GM23248 (cell line): ENCODE measurements at regions not wholly inside any gene's neighbourhood (a gene's known extent, or its start where the extent isn't known, plus 50 kb on each side); places are given as distances from the start of the nearest gene placed in this dataset.

Source experiments
- DNase-seq: peaks from one replicate; pipeline ENCODE4 v3.0.0-alpha.2; 2015
- H2AFZ ChIP-seq: fragments of 200-600 bp; sonication (generic); 2 replicates; pipeline ENCODE4 v1.6.1; 2016; ENCODE audit warnings: antibody characterized with exemption
- H3F3A ChIP-seq: fragments of 200-600 bp; sonication (generic); 2 replicates; pipeline ENCODE4 v1.6.1; 2016; ENCODE audit warnings: mild to moderate bottlenecking, antibody characterized with exemption, mixed run types; ENCODE audit not compliant: insufficient read depth
- H3K27ac ChIP-seq: fragments of 200-600 bp; sonication (generic); 2 replicates; pipeline ENCODE4 v1.5.1; 2016; ENCODE audit warnings: mild to moderate bottlenecking
- H3K27me3 ChIP-seq: fragments of 200-600 bp; sonication (generic); replicated peaks from 2 replicates; pipeline ENCODE4 v1.6.1; 2016; ENCODE audit warnings: mild to moderate bottlenecking; ENCODE audit not compliant: insufficient read depth
- H3K36me3 ChIP-seq: fragments of 200-600 bp; sonication (generic); 2 replicates; pipeline ENCODE4 v1.6.1; 2016; ENCODE audit warnings: low read depth, mild to moderate bottlenecking
- H3K4me1 ChIP-seq: fragments of 200-600 bp; sonication (generic); 2 replicates; pipeline ENCODE4 v1.6.1; 2016; ENCODE audit warnings: mild to moderate bottlenecking; ENCODE audit not compliant: insufficient read depth
- H3K4me2 ChIP-seq: fragments of 200-600 bp; sonication (generic); one replicate; pipeline ENCODE4 v1.6.1; 2016; ENCODE audit warnings: mild to moderate bottlenecking; ENCODE audit not compliant: unreplicated experiment
- H3K4me3 ChIP-seq: fragments of 200-600 bp; sonication (generic); 2 replicates; pipeline ENCODE4 v1.5.1; 2016; ENCODE audit warnings: mild to moderate bottlenecking
- H3K79me2 ChIP-seq: fragments of 200-600 bp; sonication (generic); 2 replicates; pipeline ENCODE4 v1.6.1; 2016; ENCODE audit warnings: mild to moderate bottlenecking; ENCODE audit not compliant: insufficient read depth
- H3K9ac ChIP-seq: fragments of 200-600 bp; sonication (generic); 2 replicates; pipeline ENCODE4 v1.6.1; 2016; ENCODE audit warnings: mild to moderate bottlenecking
- H3K9me2 ChIP-seq: fragments of 200-600 bp; sonication (generic); 2 replicates; pipeline ENCODE4 v1.6.1; 2016; ENCODE audit warnings: mixed run types, mild to moderate bottlenecking, moderate library complexity; ENCODE audit not compliant: insufficient read depth
- H3K9me3 ChIP-seq: fragments of 200-600 bp; sonication (generic); one replicate; pipeline ENCODE4 v1.6.1; 2017; ENCODE audit warnings: low read depth
- H4K20me1 ChIP-seq: fragments of 200-600 bp; sonication (generic); 2 replicates; pipeline ENCODE4 v1.6.0; 2016; ENCODE audit not compliant: insufficient read depth
- EZH2 ChIP-seq: fragments of 200-600 bp; sonication (generic); IDR thresholded peaks from 2 replicates; pipeline ENCODE4 v1.6.1; 2018; ENCODE audit warnings: antibody characterized with exemption, mild to moderate bottlenecking; ENCODE audit not compliant: insufficient read depth, poor library complexity, severe bottlenecking
- EZH2phosphoT487 ChIP-seq: fragments of 200-600 bp; sonication (generic); IDR thresholded peaks from 2 replicates; pipeline ENCODE4 v1.6.1; 2018; ENCODE audit warnings: antibody characterized with exemption, moderate library complexity, mild to moderate bottlenecking, low read depth; ENCODE audit not compliant: insufficient read depth
- WGBS, 2 experiments: methylation state at CpG; one replicate each; pipeline ENCODE4 v1.1.6; 2015 to 2017; ENCODE audit warnings: low lambda C conversion rate in 2 of 2, low coverage in 1 of 2; ENCODE audit errors: missing lambda C conversion rate in 2 of 2; 5-methylcytosine and 5-hydroxymethylcytosine counted together
- in situ Hi-C: fragments of 300-500 bp; cut with MboI; formaldehyde crosslinking; loops from 2 replicates; pipeline ENCODE4 v1.15.0; 2020

GRCh38 chr2:239475161-239476028, 74.6 kb upstream of the HDAC4 start:
- DNase-seq: no peak
- H2AFZ ChIP-seq: no peak overlapping the region
- H3K27me3 ChIP-seq: 0 out of 2 replicates have a peak, but pooled peaks cover 6% of the 10 kb centered on the region
- no peak overlapping the region for H3K9ac ChIP-seq
- H3K4me2 ChIP-seq: no peak overlapping the region
- H3K36me3 ChIP-seq: no peaks in the 10 kb centered on the region
- H3K4me3 ChIP-seq: no peak overlapping the region
- no peaks in the 10 kb centered on the region for H3K4me1 ChIP-seq
- in situ Hi-C loops: no loop called here
- no peaks in the 10 kb centered on the region for H3K9me2 ChIP-seq
- no peaks in the 10 kb centered on the region for H4K20me1 ChIP-seq
- TF ChIP-seq EZH2phosphoT487 (no peak), EZH2 (no peak)
- H3F3A ChIP-seq: no peaks in the 10 kb centered on the region
- H3K27ac ChIP-seq: no peak overlapping the region
- H3K79me2 ChIP-seq: no peaks in the 10 kb centered on the region
- no peaks in the 10 kb centered on the region for H3K9me3 ChIP-seq
- 43 to 45% methylated on average over 12 to 13 of the region's 13 CpGs for WGBS, 2 experiments

- H3K9ac ChIP-seq: no peak overlapping the region
- H4K20me1 ChIP-seq: no peaks in the 10 kb centered on the region
- H3K4me3 ChIP-seq: no peak overlapping the region
- 62 to 71% methylated on average over 8 of the region's 8 CpGs for WGBS, 2 experiments
- H3K27ac ChIP-seq: no peak overlapping the region
- in situ Hi-C loops: no loop called here
- no peaks in the 10 kb centered on the region for H3K4me1 ChIP-seq
- H3K36me3 ChIP-seq: no peaks in the 10 kb centered on the region
- no peaks in the 10 kb centered on the region for H3K9me2 ChIP-seq
- H3K9me3 ChIP-seq: no peaks in the 10 kb centered on the region
- H2AFZ ChIP-seq: no peak overlapping the region
- no peak overlapping the region for H3K4me2 ChIP-seq
- H3K79me2 ChIP-seq: no peaks in the 10 kb centered on the region
- TF ChIP-seq EZH2phosphoT487 (no peak), EZH2 (no peak)
- no peaks in the 10 kb centered on the region for H3F3A ChIP-seq
- no peak for DNase-seq
- 0 out of 2 replicates have a peak, but pooled peaks cover 6% of the 10 kb centered on the region for H3K27me3 ChIP-seq
These were observed 72.5 kb upstream of the HDAC4 start for GRCh38 chr2:239473211-239473805.

- Histone ChIP-seq H3K4me3 (no peak overlapping the region), H3F3A (no peaks in the 10 kb centered on the region), H3K4me1 (no peaks in the 10 kb centered on the region), H3K9me3 (no peaks in the 10 kb centered on the region), H3K79me2 (no peaks in the 10 kb centered on the region), H4K20me1 (no peaks in the 10 kb centered on the region), H3K9me2 (no peaks in the 10 kb centered on the region), H3K27me3 (0 out of 2 replicates have a peak, but pooled peaks cover 6% of the 10 kb centered on the region), H3K4me2 (no peak overlapping the region), H3K9ac (no peak overlapping the region), H2AFZ (no peak overlapping the region), H3K36me3 (no peaks in the 10 kb centered on the region), H3K27ac (no peak overlapping the region)
- 22 to 26% methylated on average over 11 of the region's 11 CpGs for WGBS, 2 experiments
- in situ Hi-C loops: no loop called here
- TF ChIP-seq EZH2phosphoT487 (no peak), EZH2 (no peak)
- DNase-seq: no peak
These were observed 71.5 kb upstream of the HDAC4 start for GRCh38 chr2:239472235-239472775.

- no peak for DNase-seq
- Histone ChIP-seq H2AFZ (no peak overlapping the region), H3K4me1 (no peaks in the 10 kb centered on the region), H3K9ac (no peak overlapping the region), H3K4me3 (no peak overlapping the region), H3K4me2 (no peak overlapping the region), H3K27ac (no peak overlapping the region), H3K27me3 (0 out of 2 replicates have a peak, but pooled peaks cover 6% of the 10 kb centered on the region), H3K79me2 (no peaks in the 10 kb centered on the region), H3K36me3 (no peaks in the 10 kb centered on the region), H3K9me3 (no peaks in the 10 kb centered on the region), H4K20me1 (no peaks in the 10 kb centered on the region), H3K9me2 (no peaks in the 10 kb centered on the region), H3F3A (no peaks in the 10 kb centered on the region)
- TF ChIP-seq EZH2phosphoT487 (no peak), EZH2 (no peak)
- in situ Hi-C loops: no loop called here
- WGBS, 2 experiments: 65 to 70% methylated on average over 9 of the region's 9 CpGs
These were observed 70.4 kb upstream of the HDAC4 start for GRCh38 chr2:239471011-239471792.
